HEK293T (cell line): ENCODE measurements at regions not wholly inside any gene's neighbourhood (a gene's known extent, or its start where the extent isn't known, plus 50 kb on each side); places are given as distances from the start of the nearest gene placed in this dataset.
"Not testable (repeated sequence)": the region's sequence is repeated elsewhere in the genome, so short reads cannot be mapped to it uniquely, and the experiment has no call there.

ENCODE experiments used
- CTCF ChIA-PET: fragments of 350-600 bp; formaldehyde crosslinking; extraction: SDS; loops from one replicate; lab custom pipeline; 2021; ENCODE audit warnings: antibody characterized with exemption, inconsistent platforms; lab: Yijun Ruan, JAX
- POLR2A ChIA-PET: fragments of 350-600 bp; formaldehyde crosslinking; extraction: SDS; loops from one replicate; lab custom pipeline; 2020; ENCODE audit warnings: antibody characterized with exemption, inconsistent platforms; lab: Yijun Ruan, JAX
- DNase-seq: peaks from one replicate; pipeline ENCODE4 v3.0.0; 2012; ENCODE audit warnings: mixed read lengths; ENCODE audit errors: extremely low spot score
- ARNT ChIP-seq: fragments of 450-650 bp; IDR thresholded peaks from 2 replicates; pipeline ENCODE4 v1.6.1; 2017; ENCODE audit warnings: mild to moderate bottlenecking
- BHLHE40 ChIP-seq: fragments of 450-650 bp; IDR thresholded peaks from 2 replicates; pipeline ENCODE4 v1.6.1; 2016; ENCODE audit warnings: mild to moderate bottlenecking, moderate library complexity, borderline replicate concordance
- CTBP1 ChIP-seq: fragments of 450-650 bp; IDR thresholded peaks from 2 replicates; pipeline ENCODE4 v1.6.1; 2016; ENCODE audit warnings: borderline replicate concordance
- ELF4 ChIP-seq: fragments of 450-650 bp; IDR thresholded peaks from 2 replicates; pipeline ENCODE4 v1.6.1; 2017; ENCODE audit warnings: antibody characterized with exemption
- FOXA1 ChIP-seq: fragments of 450-650 bp; IDR thresholded peaks from 2 replicates; pipeline ENCODE4 v1.6.1; 2016; ENCODE audit warnings: mild to moderate bottlenecking
- FOXK2 ChIP-seq: fragments of 450-650 bp; IDR thresholded peaks from 2 replicates; pipeline ENCODE4 v1.6.1; 2016; ENCODE audit warnings: mild to moderate bottlenecking
- FOXM1 ChIP-seq: fragments of 450-650 bp; IDR thresholded peaks from 2 replicates; pipeline ENCODE4 v1.6.1; 2017; ENCODE audit warnings: mild to moderate bottlenecking, borderline replicate concordance
- HDGF ChIP-seq: fragments of 450-650 bp; IDR thresholded peaks from 2 replicates; pipeline ENCODE4 v1.6.1; 2017; ENCODE audit warnings: antibody characterized with exemption, borderline replicate concordance
- L3MBTL2 ChIP-seq: fragments of 450-650 bp; conservative IDR thresholded peaks from 2 replicates; pipeline ENCODE4 v1.6.1; 2016; ENCODE audit warnings: mild to moderate bottlenecking
- LEF1 ChIP-seq: fragments of 450-650 bp; IDR thresholded peaks from 2 replicates; pipeline ENCODE4 v1.6.1; 2017; ENCODE audit warnings: mild to moderate bottlenecking, borderline replicate concordance
- NFRKB ChIP-seq: fragments of 450-650 bp; IDR thresholded peaks from 2 replicates; pipeline ENCODE4 v1.6.1; 2016; ENCODE audit warnings: mild to moderate bottlenecking, moderate library complexity
- PKNOX1 ChIP-seq: fragments of 450-650 bp; IDR thresholded peaks from 2 replicates; pipeline ENCODE4 v1.6.1; 2016
- SP1 ChIP-seq: fragments of 450-650 bp; IDR thresholded peaks from 2 replicates; pipeline ENCODE4 v1.6.1; 2017
- SUZ12 ChIP-seq: fragments of 450-650 bp; IDR thresholded peaks from 2 replicates; pipeline ENCODE4 v1.6.1; 2016; ENCODE audit warnings: mild to moderate bottlenecking
- TARDBP ChIP-seq: fragments of 450-650 bp; IDR thresholded peaks from 2 replicates; pipeline ENCODE4 v1.6.1; 2016
- ZNF384 ChIP-seq: fragments of 450-650 bp; IDR thresholded peaks from 2 replicates; pipeline ENCODE4 v1.6.1; 2016

- POLR2A ChIA-PET, result no interaction called here
- TF ChIP-seq PKNOX1 (no peak), CTBP1 (no peak), L3MBTL2 (no peak), SP1 (no peak), LEF1 (no peak), SUZ12 (no peak), TARDBP (no peak), ZNF384 (no peak), ARNT (no peak), FOXM1 (no peak), ELF4 (no peak), BHLHE40 (no peak), FOXA1 (no peak), FOXK2 (no peak)
- CTCF ChIA-PET, result no interaction called here
- DNase-seq, result no peak
Observed at GRCh38 chr6:170223718-170224693, 66.9 kb downstream of the DLL1 start.

- TF ChIP-seq BHLHE40, result no peak
- TF ChIP-seq CTBP1, result no peak
- TF ChIP-seq L3MBTL2, result no peak
- no peak for TF ChIP-seq FOXA1
- no peak for TF ChIP-seq NFRKB
- no peak for TF ChIP-seq FOXK2
- TF ChIP-seq TARDBP, result no peak
- TF ChIP-seq LEF1, result no peak
- no peak for TF ChIP-seq SP1
- TF ChIP-seq ELF4, result no peak
- no peak for TF ChIP-seq HDGF
- TF ChIP-seq ARNT, result no peak
- no peak for DNase-seq
- POLR2A ChIA-PET, result no interaction called here
- CTCF ChIA-PET, result no interaction called here
Observed at GRCh38 chr6:170222498-170223471, 68.1 kb downstream of the DLL1 start.

GRCh38 chr6:170221753-170222400 lies 69.0 kb downstream of the DLL1 start:
- POLR2A ChIA-PET, result interaction anchor here (0.6 kb wide), 1 partner anchor 432 kb away, joined by 3 read pairs; no protein-coding TSS in a partner anchor
- CTCF ChIA-PET, result no interaction called here
- TF ChIP-seq FOXK2 (no peak), FOXA1 (no peak), ELF4 (no peak), ARNT (no peak), SUZ12 (no peak), ZNF384 (no peak), BHLHE40 (no peak), L3MBTL2 (no peak), HDGF (no peak), LEF1 (no peak), SP1 (no peak), CTBP1 (no peak), TARDBP (no peak), FOXM1 (no peak), PKNOX1 (no peak), NFRKB (no peak)
- no peak for DNase-seq

GRCh38 chr6:170221052-170221752 lies 69.7 kb downstream of the DLL1 start:
- ChIA-PET CTCF (no interaction called here), POLR2A (no interaction called here)
- DNase-seq, result no peak
- TF ChIP-seq FOXA1 (no peak), ELF4 (no peak), ARNT (no peak), SUZ12 (no peak), SP1 (no peak), BHLHE40 (no peak), FOXK2 (no peak), HDGF (no peak), FOXM1 (no peak), LEF1 (no peak), L3MBTL2 (no peak), PKNOX1 (no peak), CTBP1 (no peak), NFRKB (no peak), ZNF384 (no peak), TARDBP (no peak)

- DNase-seq, CTCF ChIA-PET, POLR2A ChIA-PET: not testable (repeated sequence)
Observed at GRCh38 chr6:170213637-170214018, 77.2 kb downstream of the DLL1 start.
